HEK293T (cell line): ENCODE measurements at regions not wholly inside any gene's neighbourhood (a gene's known extent, or its start where the extent isn't known, plus 50 kb on each side); places are given as distances from the start of the nearest gene placed in this dataset.
"Not testable (repeated sequence)": the region's sequence is repeated elsewhere in the genome, so short reads cannot be mapped to it uniquely, and the experiment has no call there.

ENCODE experiments used
- CTCF ChIA-PET: fragments of 350-600 bp; formaldehyde crosslinking; extraction: SDS; loops from one replicate; lab custom pipeline; 2021; ENCODE audit warnings: antibody characterized with exemption, inconsistent platforms; lab: Yijun Ruan, JAX
- POLR2A ChIA-PET: fragments of 350-600 bp; formaldehyde crosslinking; extraction: SDS; loops from one replicate; lab custom pipeline; 2020; ENCODE audit warnings: antibody characterized with exemption, inconsistent platforms; lab: Yijun Ruan, JAX
- DNase-seq: peaks from one replicate; pipeline ENCODE4 v3.0.0; 2012; ENCODE audit warnings: mixed read lengths; ENCODE audit errors: extremely low spot score
- ARNT ChIP-seq: fragments of 450-650 bp; IDR thresholded peaks from 2 replicates; pipeline ENCODE4 v1.6.1; 2017; ENCODE audit warnings: mild to moderate bottlenecking
- BHLHE40 ChIP-seq: fragments of 450-650 bp; IDR thresholded peaks from 2 replicates; pipeline ENCODE4 v1.6.1; 2016; ENCODE audit warnings: mild to moderate bottlenecking, moderate library complexity, borderline replicate concordance
- CTBP1 ChIP-seq: fragments of 450-650 bp; IDR thresholded peaks from 2 replicates; pipeline ENCODE4 v1.6.1; 2016; ENCODE audit warnings: borderline replicate concordance
- ELF4 ChIP-seq: fragments of 450-650 bp; IDR thresholded peaks from 2 replicates; pipeline ENCODE4 v1.6.1; 2017; ENCODE audit warnings: antibody characterized with exemption
- FOXA1 ChIP-seq: fragments of 450-650 bp; IDR thresholded peaks from 2 replicates; pipeline ENCODE4 v1.6.1; 2016; ENCODE audit warnings: mild to moderate bottlenecking
- FOXK2 ChIP-seq: fragments of 450-650 bp; IDR thresholded peaks from 2 replicates; pipeline ENCODE4 v1.6.1; 2016; ENCODE audit warnings: mild to moderate bottlenecking
- FOXM1 ChIP-seq: fragments of 450-650 bp; IDR thresholded peaks from 2 replicates; pipeline ENCODE4 v1.6.1; 2017; ENCODE audit warnings: mild to moderate bottlenecking, borderline replicate concordance
- HDGF ChIP-seq: fragments of 450-650 bp; IDR thresholded peaks from 2 replicates; pipeline ENCODE4 v1.6.1; 2017; ENCODE audit warnings: antibody characterized with exemption, borderline replicate concordance
- L3MBTL2 ChIP-seq: fragments of 450-650 bp; conservative IDR thresholded peaks from 2 replicates; pipeline ENCODE4 v1.6.1; 2016; ENCODE audit warnings: mild to moderate bottlenecking
- LEF1 ChIP-seq: fragments of 450-650 bp; IDR thresholded peaks from 2 replicates; pipeline ENCODE4 v1.6.1; 2017; ENCODE audit warnings: mild to moderate bottlenecking, borderline replicate concordance
- NFRKB ChIP-seq: fragments of 450-650 bp; IDR thresholded peaks from 2 replicates; pipeline ENCODE4 v1.6.1; 2016; ENCODE audit warnings: mild to moderate bottlenecking, moderate library complexity
- SP1 ChIP-seq: fragments of 450-650 bp; IDR thresholded peaks from 2 replicates; pipeline ENCODE4 v1.6.1; 2017
- SUZ12 ChIP-seq: fragments of 450-650 bp; IDR thresholded peaks from 2 replicates; pipeline ENCODE4 v1.6.1; 2016; ENCODE audit warnings: mild to moderate bottlenecking
- TARDBP ChIP-seq: fragments of 450-650 bp; IDR thresholded peaks from 2 replicates; pipeline ENCODE4 v1.6.1; 2016
- ZNF384 ChIP-seq: fragments of 450-650 bp; IDR thresholded peaks from 2 replicates; pipeline ENCODE4 v1.6.1; 2016
- TF ChIP-seq, protein P1 (sequence below): fragments of 450-650 bp; IDR thresholded peaks from 2 replicates; pipeline ENCODE4 v1.6.1; 2016

DNA sequence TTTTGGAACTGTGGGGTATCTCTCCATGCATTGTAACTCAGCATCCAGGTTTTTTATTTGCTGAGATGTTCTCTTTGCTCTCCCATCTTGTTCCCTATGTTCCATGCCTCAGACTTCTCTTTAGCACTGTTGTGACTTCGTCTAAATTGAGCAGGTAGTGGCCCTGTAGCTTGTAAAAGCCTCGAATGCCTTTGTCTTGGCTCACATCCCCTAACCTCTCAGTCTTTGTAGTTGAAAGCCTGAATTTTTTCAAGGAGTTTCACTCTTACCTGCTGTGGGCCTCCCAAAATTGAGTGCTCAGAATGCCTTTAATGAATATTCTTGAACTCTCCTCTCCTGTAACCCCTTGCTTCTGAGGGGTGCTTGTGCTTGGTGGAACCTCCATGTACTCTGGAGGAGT lies 1137.3 kb downstream of the REEP3 start:
- no peak for DNase-seq
- POLR2A ChIA-PET: no interaction called here
- no peak for TF ChIP-seq SUZ12
- no peak for TF ChIP-seq TARDBP
- TF ChIP-seq FOXA1: no peak
- TF ChIP-seq HDGF: no peak
- no peak for TF ChIP-seq ZNF384
- no peak for TF ChIP-seq CTBP1
- no peak for TF ChIP-seq LEF1
- TF ChIP-seq SP1: no peak
- no peak for TF ChIP-seq ARNT
- no peak for TF ChIP-seq L3MBTL2
- TF ChIP-seq NFRKB: no peak
- TF ChIP-seq BHLHE40: no peak
- TF ChIP-seq, protein P1, sequence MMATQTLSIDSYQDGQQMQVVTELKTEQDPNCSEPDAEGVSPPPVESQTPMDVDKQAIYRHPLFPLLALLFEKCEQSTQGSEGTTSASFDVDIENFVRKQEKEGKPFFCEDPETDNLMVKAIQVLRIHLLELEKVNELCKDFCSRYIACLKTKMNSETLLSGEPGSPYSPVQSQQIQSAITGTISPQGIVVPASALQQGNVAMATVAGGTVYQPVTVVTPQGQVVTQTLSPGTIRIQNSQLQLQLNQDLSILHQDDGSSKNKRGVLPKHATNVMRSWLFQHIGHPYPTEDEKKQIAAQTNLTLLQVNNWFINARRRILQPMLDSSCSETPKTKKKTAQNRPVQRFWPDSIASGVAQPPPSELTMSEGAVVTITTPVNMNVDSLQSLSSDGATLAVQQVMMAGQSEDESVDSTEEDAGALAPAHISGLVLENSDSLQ: no peak
- TF ChIP-seq FOXM1: no peak
- no peak for TF ChIP-seq FOXK2
- TF ChIP-seq ELF4: no peak
- CTCF ChIA-PET: no interaction called here

DNA sequence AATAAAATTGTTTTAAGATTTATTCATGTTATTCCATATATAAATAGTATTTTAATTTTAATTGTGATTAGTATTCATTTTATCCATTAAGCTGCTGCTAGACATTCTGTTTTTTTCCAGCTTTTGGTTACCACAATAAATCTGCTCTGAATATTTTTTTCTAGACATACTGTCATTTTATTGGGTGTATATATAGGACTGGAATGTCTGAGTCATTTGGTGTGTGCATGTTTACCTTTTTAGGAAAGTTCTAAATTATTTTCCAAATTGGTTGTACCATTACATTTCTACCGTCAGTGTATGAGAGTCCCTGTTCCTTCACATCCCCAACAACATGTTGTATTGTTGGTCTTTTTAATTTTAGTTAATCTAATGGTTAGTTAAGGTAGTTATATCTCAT lies 1138.1 kb downstream of the REEP3 start:
- TF ChIP-seq SUZ12 (no peak), TARDBP (no peak), SP1 (no peak), HDGF (no peak), BHLHE40 (no peak)
- TF ChIP-seq, protein P1: no peak
- CTCF ChIA-PET: interaction anchor here (0.6 kb wide), 1 partner anchor 216 kb away, joined by 3 read pairs; no protein-coding TSS in a partner anchor
- no peak for DNase-seq
- POLR2A ChIA-PET: no interaction called here

DNA sequence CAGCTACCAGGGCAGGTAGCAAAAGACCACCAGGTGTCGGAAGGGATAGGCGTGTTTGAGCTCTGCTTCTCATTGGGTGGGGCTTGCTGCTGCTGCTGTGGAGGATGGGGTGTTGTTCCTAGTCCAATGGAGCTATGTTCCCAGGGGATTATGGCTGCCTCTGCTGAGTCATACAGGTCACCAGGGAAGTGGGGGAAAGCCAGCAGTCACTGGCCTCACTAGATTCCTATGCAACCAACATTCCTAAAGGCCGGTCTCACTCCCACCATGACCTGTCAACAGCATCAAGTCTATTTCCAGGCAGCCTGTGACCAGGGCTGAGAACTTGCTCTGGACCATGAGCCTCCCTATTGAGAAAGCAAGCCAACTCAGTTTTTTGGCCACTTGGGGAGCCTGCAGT lies 1160.8 kb downstream of the REEP3 start:
- CTCF ChIA-PET: no interaction called here
- POLR2A ChIA-PET: no interaction called here
- TF ChIP-seq SP1 (no peak), SUZ12 (no peak), L3MBTL2 (no peak), NFRKB (no peak), BHLHE40 (no peak), CTBP1 (no peak), TARDBP (no peak), ZNF384 (no peak), ARNT (no peak), HDGF (no peak), LEF1 (no peak), FOXA1 (no peak), ELF4 (no peak), FOXM1 (no peak), FOXK2 (no peak)
- TF ChIP-seq, protein P1: no peak
- no peak for DNase-seq

DNA sequence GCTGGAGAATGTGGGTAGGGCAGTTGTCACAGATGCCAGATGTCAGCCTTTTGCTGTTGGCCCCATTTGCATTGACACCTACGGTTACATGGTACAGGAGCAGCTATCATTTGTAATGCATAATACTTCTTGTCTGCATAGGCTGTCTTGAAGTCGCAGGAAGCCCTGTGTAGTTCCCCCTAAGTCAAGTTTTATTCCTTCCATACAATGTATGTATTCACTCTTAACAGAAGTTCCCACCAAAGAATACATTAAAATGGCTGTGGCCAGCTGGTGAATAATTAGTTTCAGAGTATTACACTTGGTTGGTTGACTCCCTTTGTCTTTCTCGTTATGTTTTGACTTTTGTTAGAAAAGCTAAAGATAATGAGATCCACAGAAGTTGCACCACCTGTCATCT lies 1169.0 kb downstream of the REEP3 start:
- ChIA-PET CTCF (interaction anchor here (0.6 kb wide), 1 partner anchor 1360 kb away, joined by 3 read pairs; no protein-coding TSS in a partner anchor), POLR2A (no interaction called here)
- no peak for TF ChIP-seq L3MBTL2
- no peak for TF ChIP-seq CTBP1
- no peak for TF ChIP-seq FOXA1
- TF ChIP-seq LEF1: no peak
- DNase-seq: no peak

DNA sequence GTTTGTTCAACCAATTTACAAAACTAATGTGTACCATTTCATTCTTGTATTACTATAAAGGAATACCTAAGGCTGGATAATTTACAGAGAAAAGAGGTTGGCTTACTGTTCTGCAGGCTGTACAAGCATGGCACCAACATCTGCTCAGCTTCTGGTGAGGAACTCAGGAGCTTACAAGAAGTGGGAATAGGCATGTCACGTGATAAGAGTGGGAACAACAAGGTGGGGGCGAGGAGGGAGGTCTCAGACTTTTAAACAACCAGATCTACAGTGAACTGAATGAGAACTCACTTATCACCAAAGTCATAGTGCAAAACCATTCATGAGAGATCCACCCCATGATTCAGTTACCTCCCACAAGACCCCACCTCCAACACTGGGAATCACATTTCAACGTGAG lies 1178.0 kb downstream of the REEP3 start:
- DNase-seq: no peak
- CTCF ChIA-PET: no interaction called here
- TF ChIP-seq, protein P1: no peak
- TF ChIP-seq FOXA1 (no peak), CTBP1 (no peak), HDGF (no peak), ZNF384 (no peak), LEF1 (no peak), SP1 (no peak), FOXK2 (no peak), BHLHE40 (no peak), TARDBP (no peak), SUZ12 (no peak), NFRKB (no peak), ELF4 (no peak), FOXM1 (no peak), ARNT (no peak), L3MBTL2 (no peak)
- POLR2A ChIA-PET: no interaction called here

DNA sequence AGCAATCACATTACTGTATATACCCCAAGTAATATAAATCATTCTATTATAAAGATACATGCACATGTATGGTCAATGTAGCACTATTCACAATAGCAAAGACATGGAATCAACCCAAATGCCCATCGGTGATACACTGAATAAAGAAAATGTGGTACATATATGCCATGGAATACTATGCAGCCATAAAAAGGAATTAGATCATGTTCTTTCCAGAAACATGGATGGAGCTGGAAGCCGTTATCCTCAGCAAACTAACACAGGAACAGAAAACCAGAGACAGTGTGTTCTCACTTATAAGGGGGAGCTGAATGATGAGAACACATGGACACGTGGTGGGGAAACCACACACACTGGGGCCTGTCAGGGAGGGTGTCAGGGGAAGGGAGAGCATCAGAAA lies 1180.9 kb downstream of the REEP3 start:
- POLR2A ChIA-PET, CTCF ChIA-PET, DNase-seq: not testable (repeated sequence)
